ENCODE measurements at regions not wholly inside any gene's neighbourhood (a gene's known extent, or its start where the extent isn't known, plus 50 kb on each side); places are given as distances from the start of the nearest gene placed in this dataset.

GRCh38 chr13:80663788-80664187, 322.9 kb upstream of the SPRY2 start:
- Histone ChIP-seq H3K14ac (ENCODE audit: low read length) (no peak overlapping the region), H2BK12ac (ENCODE audit: low read length) (no peak overlapping the region), H3K4ac (ENCODE audit: low read length) (no peak overlapping the region), H3K36me3 (replicated peaks in 1 of 2; ENCODE audit: control insufficient read depth in 2 of 2, insufficient read depth in 2 of 2, low read length in 2 of 2) (no peaks in the 10 kb centered on the region), H3K4me1 (ENCODE audit: control insufficient read depth in 2 of 2, insufficient read depth in 1 of 2, low read depth in 1 of 2, low read length in 2 of 2) (no peaks in the 10 kb centered on the region), H3K9me3 (replicated peaks in 1 of 2; ENCODE audit: control insufficient read depth in 2 of 2, insufficient read depth in 1 of 2, low read depth in 1 of 2, low read length in 2 of 2) (peaks cover 0 to 24% of the 10 kb centered on the region in 2 donors), H3K79me1 (ENCODE audit: low read depth, low read length) (no peaks in the 10 kb centered on the region), H4K91ac (ENCODE audit: low read depth, low read length, poor library complexity) (no peak overlapping the region), H3K4me3 (ENCODE audit: low read length in 2 of 2) (no peak overlapping the region), H2BK120ac (ENCODE audit: low read depth, low read length) (no peak overlapping the region), H3K27ac (replicated peaks; ENCODE audit: low read length) (no peak overlapping the region), H3K18ac (ENCODE audit: low read length) (no peak overlapping the region), H2BK15ac (ENCODE audit: low read length) (no peak overlapping the region), H2BK5ac (ENCODE audit: low read length) (no peak overlapping the region), H2AK5ac (ENCODE audit: low read depth, low read length) (no peak overlapping the region), H4K8ac (ENCODE audit: low read depth, low read length) (no peak overlapping the region), H2AFZ (ENCODE audit: low read length) (no peak overlapping the region), H3K4me2 (ENCODE audit: insufficient read depth, low read length, poor library complexity, severe bottlenecking) (no peak overlapping the region), H3K9ac (ENCODE audit: low read depth, low read length, poor library complexity) (no peak overlapping the region), H3K27me3 (ENCODE audit: control insufficient read depth in 3 of 3, insufficient read depth in 3 of 3, low read depth in 1 of 3, low read length in 3 of 3) (no peaks in the 10 kb centered on the region), H3K23ac (ENCODE audit: low read depth, low read length, poor library complexity) (no peak overlapping the region)
- no peak for DNase-seq (ENCODE audit: low spot score)
- WGBS, 2 donors (ENCODE audit: extremely low coverage in 2 of 2, insufficient read length in 2 of 2, insufficient replicate concordance in 1 of 2): no CpG with 5 or more reads among the region's 1 CpG

- H3K14ac ChIP-seq (ENCODE audit: low read length): no peak overlapping the region
- no peak overlapping the region for H2AK5ac ChIP-seq (ENCODE audit: low read depth, low read length)
- no peak overlapping the region for H3K27ac ChIP-seq (replicated peaks; ENCODE audit: low read length)
- no peak overlapping the region for H2BK5ac ChIP-seq (ENCODE audit: low read length)
- H3K4me3 ChIP-seq (ENCODE audit: low read length in 2 of 2): no peak overlapping the region
- H2BK15ac ChIP-seq (ENCODE audit: low read length): no peak overlapping the region
- no peaks in the 10 kb centered on the region for H3K79me1 ChIP-seq (ENCODE audit: low read depth, low read length)
- H2AFZ ChIP-seq (ENCODE audit: low read length): peak overlapping the region; percentile 5
- no peak overlapping the region for H2BK12ac ChIP-seq (ENCODE audit: low read length)
- peak overlapping the region; percentile 14 for H3K23ac ChIP-seq (ENCODE audit: low read depth, low read length, poor library complexity)
- H3K4me2 ChIP-seq (ENCODE audit: insufficient read depth, low read length, poor library complexity, severe bottlenecking): no peak overlapping the region
- H3K18ac ChIP-seq (ENCODE audit: low read length): peak overlapping the region; percentile 39
- no peak overlapping the region for H4K8ac ChIP-seq (ENCODE audit: low read depth, low read length)
- H3K36me3 ChIP-seq (replicated peaks in 1 of 2; ENCODE audit: control insufficient read depth in 2 of 2, insufficient read depth in 2 of 2, low read length in 2 of 2): no peaks in the 10 kb centered on the region
- no peak overlapping the region for H4K91ac ChIP-seq (ENCODE audit: low read depth, low read length, poor library complexity)
- H3K4ac ChIP-seq (ENCODE audit: low read length): no peak overlapping the region
- H2BK120ac ChIP-seq (ENCODE audit: low read depth, low read length): no peak overlapping the region
- no peaks in the 10 kb centered on the region for H3K4me1 ChIP-seq (ENCODE audit: control insufficient read depth in 2 of 2, insufficient read depth in 1 of 2, low read depth in 1 of 2, low read length in 2 of 2)
- WGBS, 2 donors (ENCODE audit: extremely low coverage in 2 of 2, insufficient read length in 2 of 2, insufficient replicate concordance in 1 of 2): no CpG with 5 or more reads among the region's 16 CpGs
- H3K27me3 ChIP-seq (ENCODE audit: control insufficient read depth in 3 of 3, insufficient read depth in 3 of 3, low read depth in 1 of 3, low read length in 3 of 3): no peaks in the 10 kb centered on the region
- peaks cover 2 to 32% of the 10 kb centered on the region in 2 donors for H3K9me3 ChIP-seq (replicated peaks in 1 of 2; ENCODE audit: control insufficient read depth in 2 of 2, insufficient read depth in 1 of 2, low read depth in 1 of 2, low read length in 2 of 2)
- DNase-seq (ENCODE audit: low spot score): no peak
- no peak overlapping the region for H3K9ac ChIP-seq (ENCODE audit: low read depth, low read length, poor library complexity)
These were observed 317.8 kb upstream of the SPRY2 start for GRCh38 chr13:80658705-80659104.

- Histone ChIP-seq H3K18ac (ENCODE audit: low read length) (no peak overlapping the region), H2BK15ac (ENCODE audit: low read length) (no peak overlapping the region)
These were observed 315.6 kb upstream of the SPRY2 start for GRCh38 chr13:80656512-80656904.

GRCh38 chr13:80655778-80656511, 315.0 kb upstream of the SPRY2 start:
- Histone ChIP-seq H3K4me3 (ENCODE audit: low read length in 2 of 2) (no peak overlapping the region), H3K36me3 (replicated peaks in 1 of 2; ENCODE audit: control insufficient read depth in 2 of 2, insufficient read depth in 2 of 2, low read length in 2 of 2) (no peaks in the 10 kb centered on the region), H2AK5ac (ENCODE audit: low read depth, low read length) (no peak overlapping the region), H3K4ac (ENCODE audit: low read length) (no peak overlapping the region), H3K14ac (ENCODE audit: low read length) (no peak overlapping the region), H3K79me1 (ENCODE audit: low read depth, low read length) (no peaks in the 10 kb centered on the region), H2AFZ (ENCODE audit: low read length) (no peak overlapping the region), H2BK15ac (ENCODE audit: low read length) (no peak overlapping the region), H2BK5ac (ENCODE audit: low read length) (no peak overlapping the region), H2BK120ac (ENCODE audit: low read depth, low read length) (no peak overlapping the region), H3K27ac (replicated peaks; ENCODE audit: low read length) (no peak overlapping the region), H3K27me3 (ENCODE audit: control insufficient read depth in 3 of 3, insufficient read depth in 3 of 3, low read depth in 1 of 3, low read length in 3 of 3) (no peaks in the 10 kb centered on the region), H3K9ac (ENCODE audit: low read depth, low read length, poor library complexity) (no peak overlapping the region), H3K18ac (ENCODE audit: low read length) (no peak overlapping the region), H3K9me3 (replicated peaks in 1 of 2; ENCODE audit: control insufficient read depth in 2 of 2, insufficient read depth in 1 of 2, low read depth in 1 of 2, low read length in 2 of 2) (peaks cover 2 to 19% of the 10 kb centered on the region in 2 donors), H4K8ac (ENCODE audit: low read depth, low read length) (no peak overlapping the region), H2BK12ac (ENCODE audit: low read length) (no peak overlapping the region), H4K91ac (ENCODE audit: low read depth, low read length, poor library complexity) (no peak overlapping the region), H3K4me2 (ENCODE audit: insufficient read depth, low read length, poor library complexity, severe bottlenecking) (no peak overlapping the region), H3K23ac (ENCODE audit: low read depth, low read length, poor library complexity) (no peak overlapping the region), H3K4me1 (ENCODE audit: control insufficient read depth in 2 of 2, insufficient read depth in 1 of 2, low read depth in 1 of 2, low read length in 2 of 2) (peaks cover 0 to 4% of the 10 kb centered on the region in 2 donors)
- no CpG with 5 or more reads among the region's 5 CpGs for WGBS, 2 donors (ENCODE audit: extremely low coverage in 2 of 2, insufficient read length in 2 of 2, insufficient replicate concordance in 1 of 2)
- no peak for DNase-seq (ENCODE audit: low spot score)

More at GRCh38 chr13:80656512-80656904, 315.6 kb upstream of the SPRY2 start:
- H3K36me3 ChIP-seq (replicated peaks in 1 of 2; ENCODE audit: control insufficient read depth in 2 of 2, insufficient read depth in 2 of 2, low read length in 2 of 2): no peaks in the 10 kb centered on the region
- no peak overlapping the region for H3K4ac ChIP-seq (ENCODE audit: low read length)
- H3K27me3 ChIP-seq (ENCODE audit: control insufficient read depth in 3 of 3, insufficient read depth in 3 of 3, low read depth in 1 of 3, low read length in 3 of 3): no peaks in the 10 kb centered on the region
- H3K79me1 ChIP-seq (ENCODE audit: low read depth, low read length): no peaks in the 10 kb centered on the region
- no peak overlapping the region for H2BK12ac ChIP-seq (ENCODE audit: low read length)
- H2AK5ac ChIP-seq (ENCODE audit: low read depth, low read length): no peak overlapping the region
- H2BK120ac ChIP-seq (ENCODE audit: low read depth, low read length): no peak overlapping the region
- no peak overlapping the region for H3K4me3 ChIP-seq (ENCODE audit: low read length in 2 of 2)
- H3K23ac ChIP-seq (ENCODE audit: low read depth, low read length, poor library complexity): no peak overlapping the region
- H2AFZ ChIP-seq (ENCODE audit: low read length): no peak overlapping the region
- no peak overlapping the region for H3K9ac ChIP-seq (ENCODE audit: low read depth, low read length, poor library complexity)
- H4K8ac ChIP-seq (ENCODE audit: low read depth, low read length): no peak overlapping the region
- H3K4me2 ChIP-seq (ENCODE audit: insufficient read depth, low read length, poor library complexity, severe bottlenecking): no peak overlapping the region
- no peak overlapping the region for H4K91ac ChIP-seq (ENCODE audit: low read depth, low read length, poor library complexity)
- no peak overlapping the region for H3K14ac ChIP-seq (ENCODE audit: low read length)
- no peak for DNase-seq (ENCODE audit: low spot score)
- peaks cover 2 to 19% of the 10 kb centered on the region in 2 donors for H3K9me3 ChIP-seq (replicated peaks in 1 of 2; ENCODE audit: control insufficient read depth in 2 of 2, insufficient read depth in 1 of 2, low read depth in 1 of 2, low read length in 2 of 2)
- H3K27ac ChIP-seq (replicated peaks; ENCODE audit: low read length): no peak overlapping the region
- WGBS, 2 donors (ENCODE audit: extremely low coverage in 2 of 2, insufficient read length in 2 of 2, insufficient replicate concordance in 1 of 2): no CpG with 5 or more reads among the region's 2 CpGs
- peaks cover 0 to 4% of the 10 kb centered on the region in 2 donors for H3K4me1 ChIP-seq (ENCODE audit: control insufficient read depth in 2 of 2, insufficient read depth in 1 of 2, low read depth in 1 of 2, low read length in 2 of 2)
- H2BK5ac ChIP-seq (ENCODE audit: low read length): no peak overlapping the region

Measured in neuronal stem cell (in vitro differentiated cells).